ENCODE measurements at regions not wholly inside any gene's neighbourhood (a gene's known extent, or its start where the extent isn't known, plus 50 kb on each side); places are given as distances from the start of the nearest gene placed in this dataset.

GRCh38 chr5:23064710-23065109 is 211.6 kb upstream of the CDH12 start:
- H3F3A ChIP-seq (ENCODE audit: control insufficient read depth, insufficient read depth): no peaks in the 10 kb centered on the region
- no peaks in the 10 kb centered on the region for H3K9me2 ChIP-seq (replicated peaks; ENCODE audit: control insufficient read depth, low read length)
- no peaks in the 10 kb centered on the region for H3K4me1 ChIP-seq (ENCODE audit: control insufficient read depth, low read length)
- no peak overlapping the region for H3K4me2 ChIP-seq (ENCODE audit: low read length)
- peaks cover 3% of the 10 kb centered on the region; the same call in 1 of the 2 replicates for H3K9me3 ChIP-seq (ENCODE audit: control insufficient read depth, insufficient read depth, low read length)
- H3K79me2 ChIP-seq (ENCODE audit: control insufficient read depth, low read length): no peaks in the 10 kb centered on the region
- H3K27ac ChIP-seq (ENCODE audit: low read depth, low read length): no peak overlapping the region
- TF ChIP-seq EZH2phosphoT487 (IDR thresholded peaks at IDR 0.05; ENCODE audit: borderline replicate concordance, low read length) (no peak), CTCF (IDR thresholded peaks at IDR 0.05; ENCODE audit: low read depth, low read length, poor library complexity, severe bottlenecking) (no peak)
- no peaks in the 10 kb centered on the region for H3K27me3 ChIP-seq (ENCODE audit: control insufficient read depth, low read length)
- no peak overlapping the region for H3K4me3 ChIP-seq (ENCODE audit: low read length)
- no peaks in the 10 kb centered on the region for H3K36me3 ChIP-seq (ENCODE audit: control insufficient read depth, low read length)
- no peaks in the 10 kb centered on the region for H4K20me1 ChIP-seq (ENCODE audit: control insufficient read depth, insufficient read depth, low read depth, low read length)

- no peak for TF ChIP-seq CTCF (IDR thresholded peaks at IDR 0.05; ENCODE audit: low read depth, low read length, poor library complexity, severe bottlenecking)
- no peak for TF ChIP-seq EZH2phosphoT487 (IDR thresholded peaks at IDR 0.05; ENCODE audit: borderline replicate concordance, low read length)
- H3K9me2 ChIP-seq (replicated peaks; ENCODE audit: control insufficient read depth, low read length): no peaks in the 10 kb centered on the region
- H3K4me3 ChIP-seq (ENCODE audit: low read length): no peak overlapping the region
- H3K36me3 ChIP-seq (ENCODE audit: control insufficient read depth, low read length): no peaks in the 10 kb centered on the region
- no peaks in the 10 kb centered on the region for H4K20me1 ChIP-seq (ENCODE audit: control insufficient read depth, insufficient read depth, low read depth, low read length)
- H3K9me3 ChIP-seq (ENCODE audit: control insufficient read depth, insufficient read depth, low read length): no peaks in the 10 kb centered on the region
- H3K4me2 ChIP-seq (ENCODE audit: low read length): no peak overlapping the region
- H3K27ac ChIP-seq (ENCODE audit: low read depth, low read length): no peak overlapping the region
- no peaks in the 10 kb centered on the region for H3K79me2 ChIP-seq (ENCODE audit: control insufficient read depth, low read length)
- H3K4me1 ChIP-seq (ENCODE audit: control insufficient read depth, low read length): no peaks in the 10 kb centered on the region
- H3K27me3 ChIP-seq (ENCODE audit: control insufficient read depth, low read length): no peaks in the 10 kb centered on the region
- no peaks in the 10 kb centered on the region for H3F3A ChIP-seq (ENCODE audit: control insufficient read depth, insufficient read depth)
Measured at GRCh38 chr5:23053846-23054245, 200.7 kb upstream of the CDH12 start.

GRCh38 chr5:23042226-23042625 is 189.1 kb upstream of the CDH12 start:
- H3F3A ChIP-seq (ENCODE audit: control insufficient read depth, insufficient read depth): no peaks in the 10 kb centered on the region
- H3K9me3 ChIP-seq (ENCODE audit: control insufficient read depth, insufficient read depth, low read length): no peaks in the 10 kb centered on the region
- H3K4me1 ChIP-seq (ENCODE audit: control insufficient read depth, low read length): no peaks in the 10 kb centered on the region
- no peaks in the 10 kb centered on the region for H3K79me2 ChIP-seq (ENCODE audit: control insufficient read depth, low read length)
- no peaks in the 10 kb centered on the region for H3K36me3 ChIP-seq (ENCODE audit: control insufficient read depth, low read length)
- TF ChIP-seq CTCF (IDR thresholded peaks at IDR 0.05; ENCODE audit: low read depth, low read length, poor library complexity, severe bottlenecking) (no peak), EZH2phosphoT487 (IDR thresholded peaks at IDR 0.05; ENCODE audit: borderline replicate concordance, low read length) (no peak)
- H3K27ac ChIP-seq (ENCODE audit: low read depth, low read length): no peak overlapping the region
- no peak overlapping the region for H3K4me3 ChIP-seq (ENCODE audit: low read length)
- H3K9me2 ChIP-seq (replicated peaks; ENCODE audit: control insufficient read depth, low read length): no peaks in the 10 kb centered on the region
- no peaks in the 10 kb centered on the region for H4K20me1 ChIP-seq (ENCODE audit: control insufficient read depth, insufficient read depth, low read depth, low read length)
- no peak overlapping the region for H3K4me2 ChIP-seq (ENCODE audit: low read length)
- H3K27me3 ChIP-seq (ENCODE audit: control insufficient read depth, low read length): no peaks in the 10 kb centered on the region

Measured in DOHH2 (cell line).